HepG2 (cell line): ENCODE measurements at regions not wholly inside any gene's neighbourhood (a gene's known extent, or its start where the extent isn't known, plus 50 kb on each side); places are given as distances from the start of the nearest gene placed in this dataset.

Experiments used
- ATAC-seq: fragments of 200-7000 bp; cut with Tn5 transposase; 3 replicates; pipeline ENCODE4 v1.9.1; 2020; ENCODE audit warnings: mild to moderate bottlenecking, moderate library complexity
- BruUV-seq: library from RNA; stranded (reverse); fragments of 400-500 nt; replicated peaks from 2 replicates; lab custom pipeline; 2021; lab: Mats Ljungman, UMichigan
- CTCF ChIA-PET: fragments of 300-600 bp; formaldehyde crosslinking; extraction: SDS; loops from one replicate; lab custom pipeline; 2021; ENCODE audit warnings: low total read pairs, inconsistent platforms, low intra/inter-chr PET ratio; lab: Yijun Ruan, JAX
- POLR2A ChIA-PET: fragments of 350-600 bp; sonication (Branson Sonifier 250); formaldehyde crosslinking; loops from one replicate; lab custom pipeline; 2020; ENCODE audit warnings: antibody characterized with exemption, inconsistent platforms; lab: Yijun Ruan, JAX
- DNase-seq: peaks from one replicate; pipeline ENCODE4 v3.0.0-alpha.2; 2015; ENCODE audit warnings: low spot score
- FAIRE-seq: peaks from 3 replicates; lab custom pipeline; 2011; peaks lifted over from hg19 to GRCh38; lab: Jason Lieb, UNC
- H2AFZ ChIP-seq: one replicate; pipeline ENCODE4 v1.6.1; 2011; ENCODE audit warnings: low read length, inconsistent platforms
- H3K27ac ChIP-seq: fragments of 300-600 bp; 3 replicates; pipeline ENCODE4 v1.8.0; 2011; ENCODE audit warnings: mixed run types, mild to moderate bottlenecking, mixed read lengths, low read length, inconsistent platforms; ENCODE audit not compliant: insufficient read depth; ENCODE audit errors: extremely low read length
- H3K27me3 ChIP-seq, 2 experiments: fragments of 200-600 bp in 1 of 2; 2 replicates in 1 of 2; 3 replicates in 1 of 2; pipeline versions ENCODE4 v1.6.0 to v1.8.0; 2011; ENCODE audit warnings: low read length in 2 of 2, mild to moderate bottlenecking in 2 of 2, moderate library complexity in 2 of 2, inconsistent platforms in 1 of 2; ENCODE audit not compliant: insufficient read depth in 2 of 2, control insufficient read depth in 1 of 2
- H3K36me3 ChIP-seq, 2 experiments: fragments of 200-600 bp in 1 of 2; replicated peaks in 1 of 2; 2 replicates in 1 of 2; 3 replicates in 1 of 2; pipeline versions ENCODE4 v1.5.1 to v1.8.0; 2011; ENCODE audit warnings: low read length in 2 of 2, inconsistent platforms in 1 of 2; ENCODE audit not compliant: insufficient read depth in 2 of 2, control insufficient read depth in 1 of 2
- H3K4me1 ChIP-seq: 2 replicates; pipeline ENCODE4 v1.5.1; 2012; ENCODE audit warnings: low read length, inconsistent platforms; ENCODE audit not compliant: insufficient read depth
- H3K4me2 ChIP-seq: 2 replicates; pipeline ENCODE4 v1.6.0; 2011; ENCODE audit warnings: low read depth, low read length, inconsistent platforms
- H3K4me3 ChIP-seq, 3 experiments: fragments of 200-600 bp in 1 of 3; sonication (generic), shearing (Covaris generic) in 1 of 3; replicated peaks in 1 of 3; 2 replicates each; pipeline ENCODE4 v1.5.1; 2011 to 2016; ENCODE audit warnings: low read length in 3 of 3, inconsistent platforms in 2 of 3, low read depth in 2 of 3, mild to moderate bottlenecking in 2 of 3, control low read depth in 1 of 3, mixed read lengths in 1 of 3; ENCODE audit not compliant: insufficient read depth in 1 of 3
- H3K79me2 ChIP-seq: one replicate; pipeline ENCODE4 v1.6.1; 2011; ENCODE audit warnings: low read length, inconsistent platforms; ENCODE audit not compliant: insufficient read depth
- H3K9ac ChIP-seq: 2 replicates; pipeline ENCODE4 v1.6.0; 2011; ENCODE audit warnings: mild to moderate bottlenecking, low read depth, low read length, inconsistent platforms; ENCODE audit not compliant: insufficient read depth
- H3K9me3 ChIP-seq: 2 replicates; pipeline ENCODE4 v1.5.1; 2012; ENCODE audit warnings: mild to moderate bottlenecking, low read length
- H4K20me1 ChIP-seq: 2 replicates; pipeline ENCODE4 v1.6.0; 2011; ENCODE audit warnings: inconsistent platforms, mild to moderate bottlenecking, low read length, moderate library complexity; ENCODE audit not compliant: insufficient read depth
- ATAD3A ChIP-seq: sonication (generic); formaldehyde crosslinking; IDR thresholded peaks from 2 replicates; pipeline ENCODE4 v1.4.0; 2020; ENCODE audit warnings: missing genetic modification reagents
- EHMT2 ChIP-seq: fragments of 200-600 bp; sonication (generic); IDR thresholded peaks from 2 replicates; pipeline ENCODE4 v1.7.0; 2017; ENCODE audit warnings: antibody characterized with exemption, low read depth, low read length, borderline replicate concordance
- HNF4A ChIP-seq: sonication (generic); formaldehyde crosslinking; IDR thresholded peaks from 2 replicates; pipeline ENCODE4 v1.4.0; 2020; ENCODE audit warnings: missing genetic modification reagents
- ISL2 ChIP-seq: sonication (generic); formaldehyde crosslinking; IDR thresholded peaks from 2 replicates; pipeline ENCODE4 v1.5.0; 2020; ENCODE audit warnings: missing genetic modification reagents
- PCBP2 ChIP-seq: fragments of 200-400 bp; formaldehyde crosslinking; optimal IDR thresholded peaks from 2 replicates; pipeline ENCODE3; 2018; ENCODE audit warnings: low read length, low read depth; ENCODE audit not compliant: poor library complexity, severe bottlenecking
- SKI ChIP-seq: fragments of 450-650 bp; IDR thresholded peaks from one replicate; pipeline ENCODE4 v1.6.1; 2018; ENCODE audit warnings: mild to moderate bottlenecking; ENCODE audit not compliant: partially characterized antibody
- TCF7L2 ChIP-seq: IDR thresholded peaks from 2 replicates; pipeline ENCODE4 v1.6.1; 2011; ENCODE audit warnings: mild to moderate bottlenecking, low read depth, low read length, moderate library complexity
- TRIM24 ChIP-seq: sonication (generic); formaldehyde crosslinking; IDR thresholded peaks from 2 replicates; pipeline ENCODE4 v1.8.0; 2022; ENCODE audit warnings: mild to moderate bottlenecking, missing genetic modification reagents
- ZKSCAN1 ChIP-seq: fragments of 150-350 bp; IDR thresholded peaks from 2 replicates; pipeline ENCODE4 v1.6.1; 2014; ENCODE audit warnings: low read length
- ZNF350 ChIP-seq: sonication (generic); formaldehyde crosslinking; IDR thresholded peaks from 2 replicates; pipeline ENCODE4 v1.4.0; 2020; ENCODE audit warnings: mild to moderate bottlenecking, low read depth, missing genetic modification reagents, borderline replicate concordance
- ZNF432 ChIP-seq: sonication (generic); formaldehyde crosslinking; IDR thresholded peaks from 2 replicates; pipeline ENCODE4 v1.5.0; 2020; ENCODE audit warnings: missing genetic modification reagents, mild to moderate bottlenecking, borderline replicate concordance
- WGBS: methylation state at CpG from one replicate; pipeline ENCODE4 v1.1.6; 2017; ENCODE audit warnings: low lambda C conversion rate; 5-methylcytosine and 5-hydroxymethylcytosine counted together
- in situ Hi-C: cut with HindIII; loops from 2 replicates; pipeline ENCODE4 v1.10.0; 2017; ENCODE audit warnings: low pct_unique_long_range_greater_than_20kb; ENCODE audit not compliant: extremely low pct_ligation_motif_present
- intact Hi-C: fragments of 100-400 bp; cut with micrococcal nuclease; formaldehyde crosslinking; loops from one replicate; pipeline ENCODE4 v1.10.0; 2022; ENCODE audit not compliant: unreplicated experiment
- TF ChIP-seq, protein P1 (sequence below): sonication (generic); formaldehyde crosslinking; IDR thresholded peaks from 2 replicates; pipeline ENCODE4 v1.8.1; 2023; ENCODE audit warnings: mild to moderate bottlenecking, missing genetic modification reagents
- TF ChIP-seq, protein P2 (sequence below): sonication (generic); formaldehyde crosslinking; IDR thresholded peaks from 2 replicates; pipeline ENCODE4 v1.5.1; 2020; ENCODE audit warnings: mild to moderate bottlenecking, moderate library complexity, missing genetic modification reagents
- TF ChIP-seq, protein P3 (sequence below): sonication (generic); formaldehyde crosslinking; IDR thresholded peaks from 2 replicates; pipeline ENCODE4 v1.8.1; 2023; ENCODE audit warnings: missing genetic modification reagents, inconsistent platforms, borderline replicate concordance
- TF ChIP-seq, protein P4 (sequence below): sonication (generic); formaldehyde crosslinking; IDR thresholded peaks from 2 replicates; pipeline ENCODE4 v1.5.1; 2020; ENCODE audit warnings: missing genetic modification reagents, mild to moderate bottlenecking, borderline replicate concordance

DNA sequence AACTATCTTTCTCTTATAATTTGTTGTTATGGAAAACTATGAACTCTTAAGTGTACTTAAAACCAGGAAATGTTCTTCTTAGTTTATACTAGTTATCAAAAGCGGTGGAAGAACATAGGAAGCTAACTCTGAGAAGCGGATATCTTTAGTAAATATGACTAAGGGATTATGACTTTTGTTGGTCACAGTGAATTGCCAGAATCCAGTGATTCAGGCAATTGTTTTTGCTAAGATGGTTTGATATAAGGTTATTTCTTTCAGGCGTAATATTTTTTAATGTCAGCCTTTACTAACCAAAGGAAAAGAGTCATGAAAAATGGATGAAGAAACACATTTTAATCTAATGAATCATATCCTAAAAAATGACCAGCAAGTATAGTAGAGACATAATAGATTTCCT lies 473.5 kb downstream of the FOXG1 start:
- FAIRE-seq (no peak), DNase-seq (no peak), ATAC-seq (no peak)
- Histone ChIP-seq H3K27me3 (no peaks in the 10 kb centered on the region), H3K4me1 (no peaks in the 10 kb centered on the region), H3K4me3 (no peak overlapping the region), H2AFZ (no peak overlapping the region), H3K79me2 (no peaks in the 10 kb centered on the region), H3K36me3 (no peaks in the 10 kb centered on the region), H3K4me2 (no peak overlapping the region), H4K20me1 (no peaks in the 10 kb centered on the region), H3K9me3 (peaks cover 78% of the 10 kb centered on the region), H3K27ac (no peak overlapping the region), H3K9ac (no peak overlapping the region)
- intact Hi-C loops (no loop called here), in situ Hi-C loops (no loop called here)
- BruUV-seq, result no TSS peak
- 2% methylated on average over 3 of the region's 3 CpGs for WGBS
- ChIA-PET POLR2A (no interaction called here), CTCF (no interaction called here)
- no peak for TF ChIP-seq TRIM24
- no peak for TF ChIP-seq PCBP2
- TF ChIP-seq SKI, result no peak
- no peak for TF ChIP-seq ISL2
- no peak for TF ChIP-seq ZKSCAN1
- no peak for TF ChIP-seq TCF7L2
- no peak for TF ChIP-seq EHMT2
- TF ChIP-seq, protein P1, sequence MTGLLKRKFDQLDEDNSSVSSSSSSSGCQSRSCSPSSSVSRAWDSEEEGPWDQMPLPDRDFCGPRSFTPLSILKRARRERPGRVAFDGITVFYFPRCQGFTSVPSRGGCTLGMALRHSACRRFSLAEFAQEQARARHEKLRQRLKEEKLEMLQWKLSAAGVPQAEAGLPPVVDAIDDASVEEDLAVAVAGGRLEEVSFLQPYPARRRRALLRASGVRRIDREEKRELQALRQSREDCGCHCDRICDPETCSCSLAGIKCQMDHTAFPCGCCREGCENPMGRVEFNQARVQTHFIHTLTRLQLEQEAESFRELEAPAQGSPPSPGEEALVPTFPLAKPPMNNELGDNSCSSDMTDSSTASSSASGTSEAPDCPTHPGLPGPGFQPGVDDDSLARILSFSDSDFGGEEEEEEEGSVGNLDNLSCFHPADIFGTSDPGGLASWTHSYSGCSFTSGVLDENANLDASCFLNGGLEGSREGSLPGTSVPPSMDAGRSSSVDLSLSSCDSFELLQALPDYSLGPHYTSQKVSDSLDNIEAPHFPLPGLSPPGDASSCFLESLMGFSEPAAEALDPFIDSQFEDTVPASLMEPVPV (CRISPR knock-in tag), result no peak
- TF ChIP-seq, protein P2, sequence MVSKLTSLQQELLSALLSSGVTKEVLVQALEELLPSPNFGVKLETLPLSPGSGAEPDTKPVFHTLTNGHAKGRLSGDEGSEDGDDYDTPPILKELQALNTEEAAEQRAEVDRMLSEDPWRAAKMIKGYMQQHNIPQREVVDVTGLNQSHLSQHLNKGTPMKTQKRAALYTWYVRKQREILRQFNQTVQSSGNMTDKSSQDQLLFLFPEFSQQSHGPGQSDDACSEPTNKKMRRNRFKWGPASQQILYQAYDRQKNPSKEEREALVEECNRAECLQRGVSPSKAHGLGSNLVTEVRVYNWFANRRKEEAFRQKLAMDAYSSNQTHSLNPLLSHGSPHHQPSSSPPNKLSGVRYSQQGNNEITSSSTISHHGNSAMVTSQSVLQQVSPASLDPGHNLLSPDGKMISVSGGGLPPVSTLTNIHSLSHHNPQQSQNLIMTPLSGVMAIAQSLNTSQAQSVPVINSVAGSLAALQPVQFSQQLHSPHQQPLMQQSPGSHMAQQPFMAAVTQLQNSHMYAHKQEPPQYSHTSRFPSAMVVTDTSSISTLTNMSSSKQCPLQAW (CRISPR knock-in tag), result no peak
- TF ChIP-seq ZNF432 (CRISPR knock-in tag), result no peak
- no peak for TF ChIP-seq HNF4A
- TF ChIP-seq, protein P3, sequence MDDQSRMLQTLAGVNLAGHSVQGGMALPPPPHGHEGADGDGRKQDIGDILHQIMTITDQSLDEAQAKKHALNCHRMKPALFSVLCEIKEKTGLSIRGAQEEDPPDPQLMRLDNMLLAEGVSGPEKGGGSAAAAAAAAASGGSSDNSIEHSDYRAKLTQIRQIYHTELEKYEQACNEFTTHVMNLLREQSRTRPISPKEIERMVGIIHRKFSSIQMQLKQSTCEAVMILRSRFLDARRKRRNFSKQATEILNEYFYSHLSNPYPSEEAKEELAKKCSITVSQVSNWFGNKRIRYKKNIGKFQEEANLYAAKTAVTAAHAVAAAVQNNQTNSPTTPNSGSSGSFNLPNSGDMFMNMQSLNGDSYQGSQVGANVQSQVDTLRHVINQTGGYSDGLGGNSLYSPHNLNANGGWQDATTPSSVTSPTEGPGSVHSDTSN, result no peak
- TF ChIP-seq, protein P4, sequence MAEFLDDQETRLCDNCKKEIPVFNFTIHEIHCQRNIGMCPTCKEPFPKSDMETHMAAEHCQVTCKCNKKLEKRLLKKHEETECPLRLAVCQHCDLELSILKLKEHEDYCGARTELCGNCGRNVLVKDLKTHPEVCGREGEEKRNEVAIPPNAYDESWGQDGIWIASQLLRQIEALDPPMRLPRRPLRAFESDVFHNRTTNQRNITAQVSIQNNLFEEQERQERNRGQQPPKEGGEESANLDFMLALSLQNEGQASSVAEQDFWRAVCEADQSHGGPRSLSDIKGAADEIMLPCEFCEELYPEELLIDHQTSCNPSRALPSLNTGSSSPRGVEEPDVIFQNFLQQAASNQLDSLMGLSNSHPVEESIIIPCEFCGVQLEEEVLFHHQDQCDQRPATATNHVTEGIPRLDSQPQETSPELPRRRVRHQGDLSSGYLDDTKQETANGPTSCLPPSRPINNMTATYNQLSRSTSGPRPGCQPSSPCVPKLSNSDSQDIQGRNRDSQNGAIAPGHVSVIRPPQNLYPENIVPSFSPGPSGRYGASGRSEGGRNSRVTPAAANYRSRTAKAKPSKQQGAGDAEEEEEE, result no peak
- no peak for TF ChIP-seq ATAD3A (CRISPR knock-in tag)
- no peak for TF ChIP-seq ZNF350 (CRISPR knock-in tag)
